Astrocyte (in vitro differentiated cells and primary cell): ENCODE measurements at regions not wholly inside any gene's neighbourhood (a gene's known extent, or its start where the extent isn't known, plus 50 kb on each side); places are given as distances from the start of the nearest gene placed in this dataset.

Experiments
- DNase-seq: peaks from one replicate; pipeline ENCODE4 v3.0.0-alpha.2; 2010; ENCODE audit warnings: low read depth
- FAIRE-seq: peaks from 2 replicates; lab custom pipeline; 2011; peaks lifted over from hg19 to GRCh38; lab: Jason Lieb, UNC
- H2AFZ ChIP-seq: 2 replicates; pipeline ENCODE4 v1.6.0; 2012; ENCODE audit warnings: low read depth, low read length, inconsistent platforms
- H3K27ac ChIP-seq: 2 replicates; pipeline ENCODE4 v1.5.1; 2011; ENCODE audit warnings: low read depth, low read length, inconsistent platforms
- H3K27me3 ChIP-seq: 2 replicates; pipeline ENCODE4 v1.6.0; 2011; ENCODE audit warnings: low read length, inconsistent platforms; ENCODE audit not compliant: insufficient read depth
- H3K36me3 ChIP-seq: 2 replicates; pipeline ENCODE4 v1.5.1; 2011; ENCODE audit warnings: low read length, inconsistent platforms; ENCODE audit not compliant: insufficient read depth
- H3K4me1 ChIP-seq: 2 replicates; pipeline ENCODE4 v1.5.1; 2011; ENCODE audit warnings: low read length, inconsistent platforms; ENCODE audit not compliant: insufficient read depth
- H3K4me2 ChIP-seq: 2 replicates; pipeline ENCODE4 v1.6.0; 2012; ENCODE audit warnings: low read length, inconsistent platforms
- H3K4me3 ChIP-seq: 2 replicates; pipeline ENCODE4 v1.5.1; 2011; ENCODE audit warnings: low read depth, mild to moderate bottlenecking, low read length, inconsistent platforms; ENCODE audit not compliant: insufficient read depth
- H3K79me2 ChIP-seq: 2 replicates; pipeline ENCODE4 v1.6.0; 2012; ENCODE audit warnings: mild to moderate bottlenecking, low read length, inconsistent platforms; ENCODE audit not compliant: insufficient read depth
- H3K9ac ChIP-seq: 2 replicates; pipeline ENCODE4 v1.6.0; 2012; ENCODE audit warnings: mild to moderate bottlenecking, low read length, inconsistent platforms
- H3K9me3 ChIP-seq: 2 replicates; pipeline ENCODE4 v1.5.1; 2012; ENCODE audit warnings: low read depth, mild to moderate bottlenecking, low read length, inconsistent platforms; ENCODE audit not compliant: insufficient read depth
- H4K20me1 ChIP-seq: 2 replicates; pipeline ENCODE4 v1.6.0; 2012; ENCODE audit warnings: low read length, inconsistent platforms; ENCODE audit not compliant: insufficient read depth
- H3K27ac Mint-ChIP-seq: one replicate; pipeline ENCODE4 v1.8.0; 2021; ENCODE audit warnings: mild to moderate bottlenecking, mixed read lengths; ENCODE audit not compliant: unreplicated experiment
- H3K27me3 Mint-ChIP-seq: one replicate; pipeline ENCODE4 v1.8.0; 2021; ENCODE audit warnings: low read depth, mixed read lengths; ENCODE audit not compliant: unreplicated experiment
- H3K36me3 Mint-ChIP-seq: one replicate; pipeline ENCODE4 v1.8.0; 2021; ENCODE audit warnings: low read depth, mixed read lengths; ENCODE audit not compliant: unreplicated experiment
- H3K4me1 Mint-ChIP-seq: one replicate; pipeline ENCODE4 v1.8.0; 2021; ENCODE audit warnings: low read depth, mixed read lengths; ENCODE audit not compliant: unreplicated experiment
- H3K4me3 Mint-ChIP-seq: one replicate; pipeline ENCODE4 v1.8.0; 2021; ENCODE audit warnings: mild to moderate bottlenecking, moderate library complexity, mixed read lengths; ENCODE audit not compliant: unreplicated experiment
- H3K9me3 Mint-ChIP-seq: one replicate; pipeline ENCODE4 v1.8.0; 2021; ENCODE audit warnings: mild to moderate bottlenecking, mixed read lengths; ENCODE audit not compliant: unreplicated experiment
- EZH2 ChIP-seq: IDR thresholded peaks from 2 replicates; pipeline ENCODE4 v1.6.1; 2012; ENCODE audit warnings: mild to moderate bottlenecking, low read length, inconsistent platforms; ENCODE audit not compliant: insufficient read depth
- TF ChIP-seq, protein P1 (sequence below): IDR thresholded peaks from 2 replicates; pipeline ENCODE4 v1.5.1; 2011; ENCODE audit warnings: low read depth, mild to moderate bottlenecking, inconsistent platforms, low read length, moderate library complexity; ENCODE audit not compliant: insufficient read depth

DNA sequence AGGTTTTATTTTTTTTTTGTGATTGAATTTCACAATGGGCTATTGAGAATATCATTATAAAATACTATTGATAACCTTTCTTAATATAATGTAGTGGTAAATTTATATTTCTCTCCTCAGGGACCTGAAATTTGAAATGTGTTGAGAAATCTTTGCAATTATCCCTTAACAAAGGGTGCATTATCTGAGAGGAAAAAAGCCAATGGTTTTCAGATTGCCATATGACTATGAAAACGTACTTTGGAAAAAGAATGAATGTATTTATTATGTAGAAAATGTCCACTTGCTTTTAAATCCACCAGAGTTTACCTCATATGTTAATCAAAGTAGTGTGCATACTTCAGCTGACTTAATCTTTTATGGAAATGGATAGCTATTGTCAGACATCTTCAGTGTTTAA is 441.1 kb downstream of the AMY1C start:
- no peak for FAIRE-seq
- Histone ChIP-seq H3K4me1 (no peaks in the 10 kb centered on the region), H3K27me3 (no peaks in the 10 kb centered on the region), H3K4me3 (no peak overlapping the region), H3K4me2 (no peak overlapping the region), H3K9me3 (no peaks in the 10 kb centered on the region), H4K20me1 (no peaks in the 10 kb centered on the region), H3K27ac (no peak overlapping the region), H2AFZ (no peak overlapping the region), H3K36me3 (no peaks in the 10 kb centered on the region), H3K79me2 (no peaks in the 10 kb centered on the region), H3K9ac (no peak overlapping the region)
- DNase-seq: no peak
- no peaks in the 10 kb centered on the region for H3K36me3 Mint-ChIP-seq
- H3K4me1 Mint-ChIP-seq: no peaks in the 10 kb centered on the region
- no peaks in the 10 kb centered on the region for H3K9me3 Mint-ChIP-seq
- TF ChIP-seq, protein P1, sequence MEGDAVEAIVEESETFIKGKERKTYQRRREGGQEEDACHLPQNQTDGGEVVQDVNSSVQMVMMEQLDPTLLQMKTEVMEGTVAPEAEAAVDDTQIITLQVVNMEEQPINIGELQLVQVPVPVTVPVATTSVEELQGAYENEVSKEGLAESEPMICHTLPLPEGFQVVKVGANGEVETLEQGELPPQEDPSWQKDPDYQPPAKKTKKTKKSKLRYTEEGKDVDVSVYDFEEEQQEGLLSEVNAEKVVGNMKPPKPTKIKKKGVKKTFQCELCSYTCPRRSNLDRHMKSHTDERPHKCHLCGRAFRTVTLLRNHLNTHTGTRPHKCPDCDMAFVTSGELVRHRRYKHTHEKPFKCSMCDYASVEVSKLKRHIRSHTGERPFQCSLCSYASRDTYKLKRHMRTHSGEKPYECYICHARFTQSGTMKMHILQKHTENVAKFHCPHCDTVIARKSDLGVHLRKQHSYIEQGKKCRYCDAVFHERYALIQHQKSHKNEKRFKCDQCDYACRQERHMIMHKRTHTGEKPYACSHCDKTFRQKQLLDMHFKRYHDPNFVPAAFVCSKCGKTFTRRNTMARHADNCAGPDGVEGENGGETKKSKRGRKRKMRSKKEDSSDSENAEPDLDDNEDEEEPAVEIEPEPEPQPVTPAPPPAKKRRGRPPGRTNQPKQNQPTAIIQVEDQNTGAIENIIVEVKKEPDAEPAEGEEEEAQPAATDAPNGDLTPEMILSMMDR: no peak
- no peak for TF ChIP-seq EZH2
- no peak overlapping the region for H3K4me3 Mint-ChIP-seq
- no peak overlapping the region for H3K27ac Mint-ChIP-seq
- H3K27me3 Mint-ChIP-seq: no peaks in the 10 kb centered on the region

DNA sequence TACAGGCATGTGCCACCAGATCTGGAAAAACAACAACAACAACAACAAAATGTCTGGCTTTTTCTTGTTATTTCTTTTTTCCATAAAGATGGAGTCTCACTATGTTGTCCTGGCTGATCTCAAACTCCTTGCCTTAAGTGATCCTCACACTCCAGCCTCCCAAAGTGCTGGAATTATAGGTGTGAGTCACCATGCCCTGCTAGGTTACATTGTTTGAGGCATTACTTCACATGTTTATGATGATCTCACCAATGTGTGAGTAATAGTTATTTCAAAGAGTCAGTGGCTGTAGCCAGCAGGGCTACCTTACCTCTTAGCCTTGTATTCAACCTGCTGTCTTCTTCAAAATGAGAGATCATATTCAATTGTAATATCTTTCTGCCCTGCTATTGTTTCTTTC is 445.7 kb downstream of the AMY1C start:
- no peak overlapping the region for H3K4me2 ChIP-seq
- no peaks in the 10 kb centered on the region for H3K27me3 ChIP-seq
- H3K79me2 ChIP-seq: no peaks in the 10 kb centered on the region
- no peak overlapping the region for H3K27ac Mint-ChIP-seq
- no peaks in the 10 kb centered on the region for H3K36me3 Mint-ChIP-seq
- no peaks in the 10 kb centered on the region for H3K36me3 ChIP-seq
- no peak overlapping the region for H3K9ac ChIP-seq
- H3K9me3 Mint-ChIP-seq: no peaks in the 10 kb centered on the region
- no peak overlapping the region for H3K4me3 ChIP-seq
- DNase-seq (no peak), FAIRE-seq (no peak)
- H4K20me1 ChIP-seq: no peaks in the 10 kb centered on the region
- TF ChIP-seq, protein P1: no peak
- no peak for TF ChIP-seq EZH2
- H3K4me3 Mint-ChIP-seq: no peak overlapping the region
- H3K27me3 Mint-ChIP-seq: no peaks in the 10 kb centered on the region
- H3K4me1 Mint-ChIP-seq: no peaks in the 10 kb centered on the region
- H2AFZ ChIP-seq: no peak overlapping the region
- no peaks in the 10 kb centered on the region for H3K9me3 ChIP-seq
- no peak overlapping the region for H3K27ac ChIP-seq
- no peaks in the 10 kb centered on the region for H3K4me1 ChIP-seq

DNA sequence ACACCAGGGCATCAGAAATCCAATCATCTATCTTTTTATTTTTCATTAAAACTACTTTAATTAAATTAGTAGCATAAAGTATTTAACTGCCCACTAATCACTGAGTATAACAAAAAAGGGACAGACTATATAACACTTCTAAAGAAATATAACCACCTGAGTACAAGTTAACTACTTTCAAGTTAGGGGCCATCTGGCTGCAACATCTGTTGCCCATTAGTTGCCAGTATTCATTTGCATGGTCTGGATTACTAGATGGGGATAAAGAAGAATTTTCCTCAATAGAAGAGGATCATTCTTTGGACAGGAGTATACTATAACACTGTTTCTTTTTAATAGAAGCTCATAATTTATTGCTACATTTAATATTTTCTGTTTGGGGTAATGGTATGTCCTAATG is 446.4 kb downstream of the AMY1C start:
- Mint-ChIP-seq H3K4me3 (no peak overlapping the region), H3K36me3 (no peaks in the 10 kb centered on the region), H3K9me3 (no peaks in the 10 kb centered on the region), H3K27ac (no peak overlapping the region), H3K27me3 (no peaks in the 10 kb centered on the region), H3K4me1 (no peaks in the 10 kb centered on the region)
- H3K9ac ChIP-seq: no peak overlapping the region
- H3K4me2 ChIP-seq: no peak overlapping the region
- H4K20me1 ChIP-seq: no peaks in the 10 kb centered on the region
- no peak overlapping the region for H3K4me3 ChIP-seq
- no peaks in the 10 kb centered on the region for H3K36me3 ChIP-seq
- no peaks in the 10 kb centered on the region for H3K27me3 ChIP-seq
- no peak for FAIRE-seq
- no peaks in the 10 kb centered on the region for H3K4me1 ChIP-seq
- no peaks in the 10 kb centered on the region for H3K9me3 ChIP-seq
- DNase-seq: no peak
- H3K27ac ChIP-seq: no peak overlapping the region
- no peaks in the 10 kb centered on the region for H3K79me2 ChIP-seq
- no peak for TF ChIP-seq EZH2
- TF ChIP-seq, protein P1: no peak
- no peak overlapping the region for H2AFZ ChIP-seq
